GM12878 (cell line): ENCODE measurements at regions not wholly inside any gene's neighbourhood (a gene's known extent, or its start where the extent isn't known, plus 50 kb on each side); places are given as distances from the start of the nearest gene placed in this dataset.

Experiments used
- ATAC-seq: fragments of 200-7000 bp; cut with Tn5 transposase; 3 replicates; pipeline ENCODE4 v1.9.1; 2020; ENCODE audit warnings: mild to moderate bottlenecking, moderate library complexity
- BruUV-seq: library from RNA; stranded (reverse); fragments of 400-500 nt; replicated peaks from 2 replicates; lab custom pipeline; 2021; lab: Mats Ljungman, UMichigan
- CTCF ChIA-PET: fragments of 300-600 bp; sonication (Branson Sonifier 250); formaldehyde crosslinking; extraction: SDS; loops from one replicate; lab custom pipeline; 2021; ENCODE audit warnings: inconsistent platforms; lab: Yijun Ruan, JAX
- POLR2A ChIA-PET: fragments of 350-600 bp; formaldehyde crosslinking; extraction: SDS; loops from one replicate; lab custom pipeline; 2021; ENCODE audit warnings: inconsistent platforms; lab: Charles Lee
- RAD21 ChIA-PET: fragments of 300-600 bp; sonication (Branson Sonifier 250); formaldehyde crosslinking; loops from one replicate; lab custom pipeline; 2023; ENCODE audit warnings: antibody characterized with exemption; ENCODE audit not compliant: unreplicated experiment; lab: Charles Lee
- SMC1A ChIA-PET: fragments of 300-600 bp; sonication (Branson Sonifier 250); formaldehyde crosslinking; loops from one replicate; lab custom pipeline; 2023; ENCODE audit not compliant: unreplicated experiment, uncharacterized antibody; lab: Charles Lee
- DNase-seq: peaks from one replicate; pipeline ENCODE4 v3.0.0-alpha.2; 2011; ENCODE audit warnings: low read depth, low spot score
- FAIRE-seq: peaks from 3 replicates; lab custom pipeline; 2011; peaks lifted over from hg19 to GRCh38; lab: Jason Lieb, UNC
- H2AFZ ChIP-seq: 2 replicates; pipeline ENCODE4 v1.6.0; 2011; ENCODE audit warnings: low read depth, low read length, control low read depth; ENCODE audit not compliant: control insufficient read depth
- H3K27ac ChIP-seq: 2 replicates; pipeline ENCODE4 v1.5.1; 2011; ENCODE audit warnings: control low read depth; ENCODE audit not compliant: control insufficient read depth, insufficient read depth
- H3K27me3 ChIP-seq, 2 experiments: replicated peaks in 1 of 2; 2 replicates each; pipeline versions ENCODE4 v1.6.0 to v1.6.1; 2011; ENCODE audit warnings: low read length in 1 of 2; ENCODE audit not compliant: control insufficient read depth in 2 of 2, insufficient read depth in 2 of 2
- H3K36me3 ChIP-seq, 2 experiments: 2 replicates each; pipeline ENCODE4 v1.5.1; 2011; ENCODE audit warnings: low read length in 1 of 2; ENCODE audit not compliant: control insufficient read depth in 2 of 2, insufficient read depth in 2 of 2
- H3K4me1 ChIP-seq: 2 replicates; pipeline ENCODE4 v1.6.1; 2011; ENCODE audit warnings: mild to moderate bottlenecking, low read length, moderate library complexity, mixed read lengths; ENCODE audit not compliant: control insufficient read depth, insufficient read depth
- H3K4me2 ChIP-seq: 2 replicates; pipeline ENCODE4 v1.6.0; 2011; ENCODE audit warnings: control low read depth; ENCODE audit not compliant: control insufficient read depth, insufficient read depth
- H3K4me3 ChIP-seq: fragments of 200-600 bp; sonication (generic); 2 replicates; pipeline ENCODE4 v1.5.1; 2016
- H3K79me2 ChIP-seq: 2 replicates; pipeline ENCODE4 v1.6.0; 2011; ENCODE audit warnings: low read length; ENCODE audit not compliant: control insufficient read depth, insufficient read depth
- H3K9ac ChIP-seq: 2 replicates; pipeline ENCODE4 v1.8.0; 2011; ENCODE audit warnings: low read length, control low read depth, mixed read lengths; ENCODE audit not compliant: control insufficient read depth, insufficient read depth
- H3K9me3 ChIP-seq: replicated peaks from 3 replicates; pipeline ENCODE4 v1.5.1; 2011; ENCODE audit warnings: mild to moderate bottlenecking, low read length; ENCODE audit not compliant: control insufficient read depth, insufficient read depth
- H4K20me1 ChIP-seq: 2 replicates; pipeline ENCODE4 v1.6.0; 2011; ENCODE audit not compliant: control insufficient read depth, insufficient read depth
- ATF3 ChIP-seq: IDR thresholded peaks from 2 replicates; pipeline ENCODE4 v1.6.1; 2011; ENCODE audit warnings: low read depth, mild to moderate bottlenecking, low read length, moderate library complexity, borderline replicate concordance; ENCODE audit errors: extremely low read depth
- BHLHE40 ChIP-seq, 2 experiments: fragments of 450-650 bp in 1 of 2; IDR thresholded peaks; 2 replicates each; pipeline ENCODE4 v1.6.1; 2011 to 2017; ENCODE audit warnings: low read depth in 2 of 2, borderline replicate concordance in 1 of 2, improper control_type of control experiment in 1 of 2, low read length in 1 of 2, mild to moderate bottlenecking in 1 of 2
- E4F1 ChIP-seq: fragments of 450-650 bp; IDR thresholded peaks from 2 replicates; pipeline ENCODE4 v1.6.1; 2018; ENCODE audit warnings: borderline replicate concordance, mild to moderate bottlenecking; ENCODE audit not compliant: partially characterized antibody
- ESRRA ChIP-seq: IDR thresholded peaks from 2 replicates; pipeline ENCODE4 v1.6.1; 2012; ENCODE audit warnings: mild to moderate bottlenecking, low read length, improper control_type of control experiment
- IRF3 ChIP-seq: fragments of 450-650 bp; IDR thresholded peaks from 2 replicates; pipeline ENCODE4 v1.6.1; 2014; ENCODE audit warnings: mild to moderate bottlenecking
- KAT2A ChIP-seq: conservative IDR thresholded peaks from 2 replicates; pipeline ENCODE4 v1.6.1; 2011; ENCODE audit warnings: low read depth, low read length; ENCODE audit not compliant: control insufficient read depth
- SMARCA5 ChIP-seq: fragments of 450-650 bp; IDR thresholded peaks from 2 replicates; pipeline ENCODE4 v1.6.1; 2017; ENCODE audit warnings: mild to moderate bottlenecking
- STAT3 ChIP-seq: IDR thresholded peaks from 2 replicates; pipeline ENCODE4 v1.6.1; 2011; ENCODE audit warnings: low read depth, low read length, improper control_type of control experiment
- ZBED1 ChIP-seq: IDR thresholded peaks from 2 replicates; pipeline ENCODE4 v1.6.1; 2016; ENCODE audit warnings: borderline replicate concordance
- ZBTB11 ChIP-seq: fragments of 450-650 bp; formaldehyde crosslinking; IDR thresholded peaks from 2 replicates; pipeline ENCODE4 v1.5.0; 2022; ENCODE audit warnings: mild to moderate bottlenecking, missing genetic modification characterization
- WGBS: methylation state at CpG from one replicate; pipeline ENCODE4 v1.1.6; 2016; ENCODE audit warnings: low lambda C conversion rate; ENCODE audit not compliant: insufficient replicate concordance, insufficient coverage; ENCODE audit errors: missing lambda C conversion rate; 5-methylcytosine and 5-hydroxymethylcytosine counted together
- in situ Hi-C: fragments of 300-500 bp; cut with MboI; formaldehyde crosslinking; loops from 9 replicates; pipeline ENCODE4 v1.14.3; 2018; ENCODE audit warnings: mixed read lengths
- intact Hi-C: fragments of 100-400 bp; cut with micrococcal nuclease; formaldehyde crosslinking; loops from one replicate; pipeline ENCODE4 v1.14.2; 2022; ENCODE audit not compliant: unreplicated experiment
- TF ChIP-seq, protein P1 (sequence below): fragments of 450-650 bp; formaldehyde crosslinking; IDR thresholded peaks from 2 replicates; pipeline ENCODE4 v1.4.0; 2020; ENCODE audit warnings: mild to moderate bottlenecking, moderate library complexity
- TF ChIP-seq, protein P2 (sequence below): IDR thresholded peaks from 2 replicates; pipeline ENCODE4 v1.6.1; 2012; ENCODE audit warnings: low read depth, low read length, improper control_type of control experiment

DNA sequence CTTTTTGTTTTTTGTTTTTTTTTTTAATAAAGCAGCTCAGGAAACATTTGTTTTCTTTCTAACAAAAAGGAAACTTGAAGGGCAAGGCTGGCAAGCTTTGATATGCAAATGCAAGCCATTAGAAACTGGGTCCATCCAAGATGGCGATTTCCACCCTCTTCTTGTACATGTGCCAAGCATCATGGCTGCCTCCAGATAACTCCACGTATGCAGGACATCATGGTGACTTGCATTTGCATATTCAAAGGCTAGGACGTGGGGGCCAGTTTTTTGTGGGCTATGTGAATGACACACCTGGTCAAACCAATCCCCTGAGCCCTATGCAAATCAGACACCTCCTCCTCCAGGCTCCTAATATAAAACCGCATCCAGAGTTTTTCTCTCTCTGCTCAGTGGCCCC, 692.6 kb downstream of the FAM133A start:
- ChIA-PET POLR2A (no interaction called here), RAD21 (no interaction called here), CTCF (interaction anchor here (0.6 kb wide), 1 partner anchor 20 kb away, joined by 3 read pairs; no protein-coding TSS in a partner anchor), SMC1A (no interaction called here)
- H3K4me1 ChIP-seq, result no peaks in the 10 kb centered on the region
- no peak for FAIRE-seq
- intact Hi-C loops (no loop called here), in situ Hi-C loops (no loop called here)
- no peaks in the 10 kb centered on the region for H3K36me3 ChIP-seq
- no peak overlapping the region for H3K27ac ChIP-seq
- H2AFZ ChIP-seq, result no peak overlapping the region
- no peaks in the 10 kb centered on the region for H3K27me3 ChIP-seq
- no peak overlapping the region for H3K4me3 ChIP-seq
- no peaks in the 10 kb centered on the region for H4K20me1 ChIP-seq
- no peak for ATAC-seq
- no peak for DNase-seq
- H3K79me2 ChIP-seq, result no peaks in the 10 kb centered on the region
- no peak overlapping the region for H3K4me2 ChIP-seq
- no TSS peak for BruUV-seq
- 13% methylated on average over 4 of the region's 4 CpGs for WGBS
- H3K9ac ChIP-seq, result no peak overlapping the region
- no peaks in the 10 kb centered on the region; the same call in 2 of the 3 replicates for H3K9me3 ChIP-seq
- TF ChIP-seq ESRRA, result no peak
- no peak for TF ChIP-seq E4F1
- TF ChIP-seq KAT2A, result no peak
- TF ChIP-seq, protein P1, sequence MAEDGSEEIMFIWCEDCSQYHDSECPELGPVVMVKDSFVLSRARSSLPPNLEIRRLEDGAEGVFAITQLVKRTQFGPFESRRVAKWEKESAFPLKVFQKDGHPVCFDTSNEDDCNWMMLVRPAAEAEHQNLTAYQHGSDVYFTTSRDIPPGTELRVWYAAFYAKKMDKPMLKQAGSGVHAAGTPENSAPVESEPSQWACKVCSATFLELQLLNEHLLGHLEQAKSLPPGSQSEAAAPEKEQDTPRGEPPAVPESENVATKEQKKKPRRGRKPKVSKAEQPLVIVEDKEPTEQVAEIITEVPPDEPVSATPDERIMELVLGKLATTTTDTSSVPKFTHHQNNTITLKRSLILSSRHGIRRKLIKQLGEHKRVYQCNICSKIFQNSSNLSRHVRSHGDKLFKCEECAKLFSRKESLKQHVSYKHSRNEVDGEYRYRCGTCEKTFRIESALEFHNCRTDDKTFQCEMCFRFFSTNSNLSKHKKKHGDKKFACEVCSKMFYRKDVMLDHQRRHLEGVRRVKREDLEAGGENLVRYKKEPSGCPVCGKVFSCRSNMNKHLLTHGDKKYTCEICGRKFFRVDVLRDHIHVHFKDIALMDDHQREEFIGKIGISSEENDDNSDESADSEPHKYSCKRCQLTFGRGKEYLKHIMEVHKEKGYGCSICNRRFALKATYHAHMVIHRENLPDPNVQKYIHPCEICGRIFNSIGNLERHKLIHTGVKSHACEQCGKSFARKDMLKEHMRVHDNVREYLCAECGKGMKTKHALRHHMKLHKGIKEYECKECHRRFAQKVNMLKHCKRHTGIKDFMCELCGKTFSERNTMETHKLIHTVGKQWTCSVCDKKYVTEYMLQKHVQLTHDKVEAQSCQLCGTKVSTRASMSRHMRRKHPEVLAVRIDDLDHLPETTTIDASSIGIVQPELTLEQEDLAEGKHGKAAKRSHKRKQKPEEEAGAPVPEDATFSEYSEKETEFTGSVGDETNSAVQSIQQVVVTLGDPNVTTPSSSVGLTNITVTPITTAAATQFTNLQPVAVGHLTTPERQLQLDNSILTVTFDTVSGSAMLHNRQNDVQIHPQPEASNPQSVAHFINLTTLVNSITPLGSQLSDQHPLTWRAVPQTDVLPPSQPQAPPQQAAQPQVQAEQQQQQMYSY (CRISPR knock-in tag), result no peak
- TF ChIP-seq SMARCA5, result no peak
- TF ChIP-seq STAT3, result no peak
- no peak for TF ChIP-seq ZBED1
- no peak for TF ChIP-seq ATF3
- TF ChIP-seq, protein P2, sequence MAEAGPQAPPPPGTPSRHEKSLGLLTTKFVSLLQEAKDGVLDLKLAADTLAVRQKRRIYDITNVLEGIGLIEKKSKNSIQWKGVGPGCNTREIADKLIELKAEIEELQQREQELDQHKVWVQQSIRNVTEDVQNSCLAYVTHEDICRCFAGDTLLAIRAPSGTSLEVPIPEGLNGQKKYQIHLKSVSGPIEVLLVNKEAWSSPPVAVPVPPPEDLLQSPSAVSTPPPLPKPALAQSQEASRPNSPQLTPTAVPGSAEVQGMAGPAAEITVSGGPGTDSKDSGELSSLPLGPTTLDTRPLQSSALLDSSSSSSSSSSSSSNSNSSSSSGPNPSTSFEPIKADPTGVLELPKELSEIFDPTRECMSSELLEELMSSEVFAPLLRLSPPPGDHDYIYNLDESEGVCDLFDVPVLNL, result no peak
- no peak for TF ChIP-seq ZBTB11 (CRISPR knock-in tag)
- TF ChIP-seq BHLHE40 (IDR thresholded peaks at IDR 0.05; ENCODE audit: borderline replicate concordance in 1 of 2, low read depth in 2 of 2, low read length in 1 of 2), result no peak
- TF ChIP-seq IRF3, result no peak
